GM21529 (cell line): ENCODE measurements at regions not wholly inside any gene's neighbourhood (a gene's known extent, or its start where the extent isn't known, plus 50 kb on each side); places are given as distances from the start of the nearest gene placed in this dataset.

Source experiments
- ATAC-seq: cut with Tn5 transposase; IDR thresholded peaks from one replicate; pipeline ENCODE4 v1.9.1; 2021; ENCODE audit not compliant: unreplicated experiment

GRCh38 chr13:39279077-39279476 is 240.8 kb downstream of the NHLRC3 start:
- ATAC-seq: no peak

- no peak for ATAC-seq
Observed at GRCh38 chr13:39281539-39282150, 243.4 kb downstream of the NHLRC3 start.

- peak; percentile 94 for ATAC-seq
Observed at GRCh38 chr13:39282400-39282972, 244.2 kb downstream of the NHLRC3 start.

GRCh38 chr13:39283072-39283471 is 244.8 kb downstream of the NHLRC3 start:
- ATAC-seq: peak; percentile 34

GRCh38 chr13:39284801-39285388 is 246.6 kb downstream of the NHLRC3 start:
- no peak for ATAC-seq
